Activated CD4-positive, CD25-positive, alpha-beta regulatory T cell treated with anti-CD3 and anti-CD28 coated beads, Interleukin-2, amount 50 U/mL, for 24 hours (primary cell): ENCODE measurements at regions not wholly inside any gene's neighbourhood (a gene's known extent, or its start where the extent isn't known, plus 50 kb on each side); places are given as distances from the start of the nearest gene placed in this dataset.

Experiments
- ATAC-seq, 2 donors: fragments of 150-1000 bp; cut with Tn5 transposase; one replicate each; pipeline ENCODE4 v1.10.0; 2021; ENCODE audit warnings: mild to moderate bottlenecking in 1 of 2, moderate library complexity in 1 of 2

DNA sequence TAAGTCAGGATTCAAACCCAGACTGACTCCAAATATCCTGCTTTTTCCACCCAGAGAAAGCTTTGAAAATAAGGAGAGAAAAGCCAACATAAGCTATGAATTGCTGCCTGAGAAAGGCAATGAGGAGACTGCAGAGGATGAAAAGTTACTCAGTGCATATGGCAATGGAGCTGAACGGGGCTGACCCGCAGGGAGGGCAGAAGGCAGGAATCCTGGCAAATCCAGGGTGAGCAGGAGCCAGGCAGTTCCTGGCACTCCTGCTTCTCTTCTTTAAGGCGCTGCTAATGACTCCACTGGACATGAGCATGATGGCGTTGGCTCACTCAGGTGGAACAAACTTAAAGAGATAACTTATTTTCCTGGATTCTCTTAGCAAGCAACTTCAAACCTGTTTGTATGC is 95.2 kb upstream of the TMCC3 start:
- no peak for ATAC-seq

DNA sequence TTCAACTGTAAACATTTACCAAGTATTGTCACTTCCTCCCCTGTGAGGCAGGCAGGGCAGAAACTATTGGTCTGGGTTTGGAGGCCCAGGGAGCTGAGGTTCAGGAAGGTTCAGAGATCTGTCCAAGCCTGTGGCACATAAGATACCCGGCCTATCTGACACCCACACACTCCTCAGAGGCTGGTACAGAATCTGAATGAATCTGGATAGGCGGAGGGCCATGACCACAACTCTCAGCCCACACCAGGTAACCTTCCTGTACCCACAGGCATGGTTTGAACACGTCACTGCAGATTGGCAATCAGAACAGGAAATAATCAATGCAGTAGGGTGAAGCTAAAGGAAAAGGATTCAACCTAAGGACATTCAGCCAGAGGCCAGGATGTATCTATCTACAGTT is 92.8 kb upstream of the TMCC3 start:
- ATAC-seq: peak in 1 of 2 donors; percentile 17

DNA sequence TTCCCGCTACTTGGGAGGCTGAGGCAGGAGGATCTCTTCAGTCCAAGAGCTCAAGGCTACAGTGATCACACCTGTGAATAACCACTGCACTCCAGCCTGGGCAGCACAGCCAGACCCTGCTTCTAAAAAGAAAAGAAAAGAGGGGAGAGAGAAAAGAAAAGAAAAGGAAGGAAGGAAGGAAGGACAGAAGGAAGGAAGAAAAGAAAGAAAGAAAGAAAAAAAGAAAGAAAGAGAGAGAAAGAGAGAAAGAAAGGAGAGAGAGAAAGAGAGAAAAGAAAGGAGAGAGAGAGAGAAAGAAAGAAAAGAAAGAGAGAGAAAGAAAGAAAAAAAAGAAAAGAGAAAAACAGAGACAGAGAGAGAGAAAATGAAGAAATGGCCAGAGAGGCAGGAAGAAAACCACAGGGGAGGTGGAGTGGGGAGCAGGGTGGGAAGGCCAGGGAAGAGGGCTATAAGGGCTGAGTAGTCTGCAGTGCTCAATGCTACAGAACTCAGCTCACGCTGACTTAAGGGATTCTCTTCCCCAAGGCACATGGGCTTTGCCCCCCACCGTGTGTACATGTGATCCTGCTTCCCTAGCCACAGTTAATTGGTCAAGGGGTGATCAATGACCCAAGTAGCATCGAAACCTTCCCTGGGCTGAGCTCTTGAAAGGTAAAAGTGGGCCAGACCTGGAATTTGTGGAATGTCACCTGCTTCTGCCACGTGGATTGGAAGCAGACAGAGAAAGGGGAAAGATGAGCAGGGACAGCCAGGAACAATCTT is 90.4 kb upstream of the TMCC3 start:
- no peak for ATAC-seq

DNA sequence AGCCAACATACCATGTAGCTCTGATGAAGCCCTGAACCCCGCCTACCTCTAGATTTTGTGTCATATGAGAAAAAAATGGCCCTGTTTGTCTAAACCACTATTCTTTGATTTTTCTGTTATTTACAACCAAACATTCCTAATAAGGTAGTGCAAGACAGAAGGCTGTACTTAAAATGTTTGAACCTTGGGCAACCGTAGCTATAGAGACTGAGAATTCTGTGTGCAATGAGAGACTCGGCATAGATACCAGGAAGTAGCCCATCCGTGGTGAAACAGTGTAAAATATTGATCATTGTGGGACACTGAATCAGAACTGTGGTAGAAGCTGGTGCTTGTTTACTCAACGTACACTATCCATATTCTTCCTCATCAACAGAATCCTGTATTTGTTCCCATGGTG is 86.5 kb upstream of the TMCC3 start:
- no peak for ATAC-seq

DNA sequence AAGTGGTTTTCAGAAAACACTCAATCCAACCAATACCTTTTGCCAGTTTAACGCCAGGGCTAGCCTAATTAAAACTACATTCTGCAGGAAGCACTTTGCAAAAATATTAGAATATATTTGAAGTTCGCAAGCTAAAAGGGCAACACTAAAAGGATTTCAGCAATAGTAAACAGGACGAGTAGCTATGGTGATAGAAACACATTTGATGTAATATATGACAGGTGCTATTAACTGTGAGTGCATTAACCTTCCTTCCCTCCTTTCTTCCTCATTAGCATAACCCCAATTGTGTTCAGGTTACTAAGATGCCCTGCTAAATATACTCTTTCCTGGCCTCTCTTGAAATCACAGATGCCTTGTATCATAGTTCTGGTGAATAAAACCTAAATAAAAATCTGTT is 85.6 kb upstream of the TMCC3 start:
- no peak for ATAC-seq

DNA sequence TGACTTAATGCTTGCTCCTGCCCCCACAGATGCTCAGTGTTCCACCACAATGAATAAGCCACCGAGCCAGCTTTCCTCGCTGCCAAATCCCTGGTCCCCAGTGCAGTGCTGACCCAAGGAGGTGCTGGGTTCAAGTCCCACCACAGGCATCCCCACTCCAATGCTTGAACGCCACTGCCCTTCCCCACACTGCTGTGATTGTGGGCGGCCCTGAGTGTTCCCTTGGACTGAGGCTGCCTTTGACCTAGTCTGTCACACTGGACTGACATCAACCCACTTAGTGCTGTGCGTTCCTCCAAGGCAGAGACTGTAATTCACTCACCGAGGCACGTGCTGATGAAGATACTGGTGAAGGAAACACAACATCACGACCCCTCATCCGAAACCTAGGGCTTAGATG is 83.4 kb upstream of the TMCC3 start:
- no peak for ATAC-seq

DNA sequence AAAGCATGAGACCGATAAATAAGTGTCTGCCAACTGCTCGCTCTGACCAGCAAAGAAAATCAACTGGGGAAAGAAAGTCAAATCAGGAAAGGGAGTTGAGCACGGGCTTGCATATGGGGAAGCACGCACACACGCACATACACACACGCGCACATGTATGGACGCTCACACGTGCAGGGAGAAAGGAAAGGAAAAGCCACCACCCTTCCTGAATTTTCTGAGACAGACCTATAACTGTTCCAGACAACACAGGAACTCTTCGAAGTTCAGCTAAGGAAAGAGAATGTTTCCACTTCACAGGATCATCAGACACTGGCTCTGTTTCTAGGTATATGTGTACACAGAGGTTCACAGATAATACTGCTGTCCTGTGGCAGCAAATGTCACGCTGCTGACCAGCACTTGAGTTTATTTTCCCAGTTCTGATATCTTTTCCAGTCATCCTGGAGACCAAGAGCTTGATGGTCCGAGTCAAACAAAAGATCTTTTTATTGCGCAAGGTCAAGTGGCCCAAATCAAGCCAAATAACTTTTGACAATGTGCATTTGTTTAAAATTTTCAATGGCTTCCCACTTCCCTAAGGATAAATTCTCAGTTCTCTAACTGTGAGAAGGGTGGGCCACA is 82.1 kb upstream of the TMCC3 start:
- ATAC-seq: no peak

DNA sequence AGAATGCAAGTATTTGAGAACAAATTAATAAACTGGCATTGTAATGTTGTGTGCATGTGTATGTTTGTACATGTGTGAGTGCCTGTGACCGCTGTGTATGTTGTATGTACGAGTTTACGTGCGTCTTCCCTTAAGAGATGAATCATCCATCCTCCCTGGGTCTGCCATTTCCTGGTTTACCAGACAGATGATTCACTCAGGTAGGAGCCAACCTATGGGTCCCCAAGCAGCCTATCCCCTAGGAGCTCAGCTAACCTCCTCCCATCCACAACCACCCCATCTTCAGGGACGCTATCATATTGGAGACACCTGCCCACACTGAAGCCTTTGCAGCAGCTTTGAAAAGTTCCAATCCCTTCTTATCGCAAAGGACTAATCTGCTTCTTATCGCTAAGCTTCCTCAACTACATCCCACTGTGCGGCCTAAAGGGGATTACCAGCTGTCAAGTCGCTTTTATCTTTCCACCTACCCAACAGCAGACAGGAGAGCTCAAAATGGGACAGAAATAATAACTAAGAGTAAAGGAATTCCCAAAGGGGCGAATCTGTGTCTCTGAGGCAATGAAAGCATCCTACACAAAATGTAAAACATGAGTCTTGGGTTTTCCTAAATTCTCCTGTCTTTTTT is 81.5 kb upstream of the TMCC3 start:
- ATAC-seq: no peak

DNA sequence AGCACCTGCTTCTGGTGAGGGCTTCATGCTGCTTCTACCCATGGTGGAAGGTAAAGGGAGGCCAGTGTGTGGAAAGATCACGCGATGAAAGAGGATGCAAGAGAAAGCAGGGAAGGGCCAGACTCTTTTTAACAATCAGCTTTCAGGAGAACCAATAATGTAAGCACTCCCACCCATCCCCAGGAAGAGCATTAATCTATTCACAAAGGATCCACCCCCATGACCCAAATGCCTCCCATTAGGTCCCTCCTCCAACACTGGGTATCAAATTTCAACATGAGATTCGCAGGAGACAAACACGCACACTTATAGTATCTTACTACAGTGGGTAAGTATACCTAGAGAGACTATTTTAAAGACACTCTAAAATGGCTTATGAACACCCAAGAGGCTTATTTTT is 80.5 kb upstream of the TMCC3 start:
- ATAC-seq: no peak

DNA sequence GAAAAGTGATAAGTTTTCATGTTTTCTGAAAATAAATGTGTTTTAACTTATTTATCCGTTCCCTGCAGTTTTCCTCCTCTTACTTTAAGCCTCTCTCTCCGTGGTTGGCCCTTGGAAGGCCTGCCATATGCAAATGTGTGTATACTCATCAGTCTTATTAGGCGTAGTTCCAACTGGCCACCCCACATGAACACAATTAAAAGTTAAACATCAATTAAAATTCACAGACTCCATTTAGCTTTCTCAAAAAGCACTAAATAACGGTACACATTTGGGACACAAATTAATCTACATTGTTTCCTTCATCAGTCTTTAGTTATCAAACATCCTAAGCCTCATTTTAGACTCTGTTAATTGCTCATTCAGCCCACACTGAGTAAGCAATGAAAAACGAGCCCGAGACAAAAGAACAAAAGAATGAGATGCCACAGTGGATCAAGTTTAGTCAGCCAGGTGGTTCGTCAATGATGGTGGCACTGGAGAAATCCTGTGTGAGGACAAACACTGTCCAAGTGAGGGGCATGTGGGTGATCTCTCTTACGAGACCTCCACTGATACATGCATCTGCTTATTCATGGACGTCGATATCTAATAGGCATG is 76.0 kb upstream of the TMCC3 start:
- ATAC-seq: no peak

DNA sequence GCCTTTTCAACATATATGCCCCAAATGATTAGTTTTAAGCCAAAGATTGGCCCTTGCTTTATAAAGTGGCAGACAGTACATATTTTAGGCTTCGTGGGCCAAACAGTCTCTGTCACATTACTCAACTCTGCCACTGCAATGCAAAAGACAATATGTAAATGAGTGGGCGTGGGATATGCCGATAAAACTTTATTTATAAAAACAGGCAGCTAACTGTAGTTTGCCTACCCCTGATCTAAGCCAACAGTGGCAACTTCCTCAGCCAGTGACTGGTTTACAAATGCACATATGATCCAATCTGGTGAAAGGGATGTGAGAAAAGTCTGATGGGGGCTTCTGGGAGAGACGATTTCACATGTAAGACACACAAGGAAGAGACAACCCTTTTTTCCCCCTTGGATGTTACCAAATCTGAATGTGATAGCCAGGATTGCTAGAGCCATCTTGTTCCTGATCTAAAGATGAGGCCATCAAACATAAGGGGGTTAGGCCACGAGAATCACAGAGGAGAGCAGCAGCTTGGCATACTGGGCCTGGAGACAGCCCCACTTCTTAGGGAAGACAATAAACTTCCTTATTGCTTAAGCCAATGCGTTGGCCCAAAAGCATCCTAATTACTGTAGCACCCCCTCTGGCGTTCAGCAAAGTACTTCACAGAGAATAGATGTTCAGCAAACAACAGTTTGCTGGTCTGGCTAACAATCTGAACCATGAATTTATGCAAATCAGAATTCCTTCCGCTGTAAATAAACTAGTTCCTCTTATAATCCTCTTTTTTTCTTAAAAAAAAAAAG is 75.2 kb upstream of the TMCC3 start:
- ATAC-seq: no peak

DNA sequence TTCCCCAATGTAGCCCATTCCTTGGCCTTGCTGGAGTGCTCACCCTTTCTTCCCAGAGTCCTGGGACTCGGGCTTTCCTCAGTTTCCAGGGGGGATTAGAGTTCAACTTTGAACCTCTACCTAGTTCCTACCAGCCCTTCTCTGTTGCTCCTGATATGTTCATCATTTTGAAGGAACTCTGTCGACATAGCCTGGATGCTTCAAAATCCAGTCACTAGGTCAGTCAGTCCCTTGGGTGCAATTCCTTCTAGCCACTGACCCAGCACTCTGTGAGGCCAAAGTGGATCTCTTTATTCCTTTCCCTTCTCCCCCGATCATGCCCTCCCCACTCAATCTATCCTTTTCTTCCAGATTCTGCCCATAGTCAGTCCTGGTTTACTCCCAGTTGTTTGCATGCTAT is 72.3 kb upstream of the TMCC3 start:
- ATAC-seq: no peak

DNA sequence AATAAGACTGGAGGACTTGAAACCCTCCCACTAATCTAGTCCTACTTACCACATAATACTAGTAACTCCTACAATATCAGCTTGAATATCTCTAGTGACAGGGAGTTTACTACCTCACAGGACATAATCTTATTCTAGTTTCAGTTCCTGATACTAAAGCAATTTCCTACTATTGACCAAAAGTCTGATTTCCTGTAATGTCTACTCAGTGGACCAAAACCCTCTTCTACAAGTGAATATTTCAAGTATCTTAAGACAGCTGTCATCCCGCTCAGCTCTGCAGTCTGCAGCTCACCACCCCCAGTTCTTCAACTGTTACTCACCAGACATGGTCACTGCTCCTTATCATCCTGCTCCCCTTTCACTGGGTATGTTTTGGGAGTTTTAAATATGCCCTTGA is 70.8 kb upstream of the TMCC3 start:
- peak in 1 of 2 donors; percentile 7 for ATAC-seq

DNA sequence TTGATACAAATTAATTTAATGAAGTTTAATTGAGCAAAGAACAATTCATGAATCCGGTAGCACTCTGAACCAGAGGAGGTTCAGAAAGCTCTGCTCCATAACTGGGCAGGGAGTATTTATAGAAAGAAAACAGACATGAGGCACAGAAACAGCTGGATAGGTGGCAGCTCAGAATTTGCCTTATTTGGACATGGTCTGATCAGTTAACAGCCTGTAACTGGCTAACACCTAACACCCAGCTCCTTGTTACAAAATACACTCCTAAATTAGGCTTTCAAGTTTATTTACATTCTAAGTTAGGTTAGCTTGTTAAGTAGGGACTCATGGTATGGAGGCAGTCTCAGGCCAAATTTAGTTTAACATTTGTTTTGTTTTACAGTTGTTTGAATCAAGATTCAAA is 67.8 kb upstream of the TMCC3 start:
- ATAC-seq: no peak

DNA sequence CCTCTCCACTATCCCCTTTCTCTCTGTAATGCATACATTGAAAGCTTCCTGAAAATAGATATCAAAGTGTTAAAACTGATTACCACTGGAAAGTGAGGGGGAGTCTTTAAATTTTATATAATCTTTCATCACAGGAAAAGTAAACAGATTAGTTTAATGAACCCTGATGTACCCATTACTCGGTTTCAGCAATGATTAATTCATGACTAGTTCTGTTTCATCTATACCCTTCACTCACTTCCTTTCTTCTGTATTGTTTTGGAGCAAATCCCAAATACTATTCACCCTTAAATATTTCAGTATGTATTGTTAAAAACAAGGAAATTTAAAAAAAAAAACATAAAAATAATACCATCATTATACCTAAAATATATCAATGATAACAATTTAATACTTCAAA is 67.3 kb upstream of the TMCC3 start:
- no peak for ATAC-seq

DNA sequence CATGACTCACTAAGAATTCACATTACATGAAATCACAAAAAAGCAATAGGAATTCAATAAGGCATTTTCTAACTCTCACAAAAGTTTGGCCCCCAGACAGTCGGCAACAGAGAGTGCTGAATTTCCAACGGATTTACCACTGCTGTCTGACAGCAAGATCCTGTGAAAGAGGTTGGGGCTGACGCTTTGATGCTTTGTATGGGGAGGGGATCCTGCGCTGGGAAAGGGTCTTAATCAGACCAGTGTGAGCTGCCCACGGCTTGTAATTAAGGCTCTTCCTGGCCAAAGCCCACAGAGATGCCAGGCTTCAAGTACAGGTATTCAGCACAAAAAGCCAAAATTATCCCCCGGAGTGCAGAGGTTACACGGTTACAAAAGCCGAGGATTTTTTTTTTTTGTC is 66.8 kb upstream of the TMCC3 start:
- no peak for ATAC-seq

DNA sequence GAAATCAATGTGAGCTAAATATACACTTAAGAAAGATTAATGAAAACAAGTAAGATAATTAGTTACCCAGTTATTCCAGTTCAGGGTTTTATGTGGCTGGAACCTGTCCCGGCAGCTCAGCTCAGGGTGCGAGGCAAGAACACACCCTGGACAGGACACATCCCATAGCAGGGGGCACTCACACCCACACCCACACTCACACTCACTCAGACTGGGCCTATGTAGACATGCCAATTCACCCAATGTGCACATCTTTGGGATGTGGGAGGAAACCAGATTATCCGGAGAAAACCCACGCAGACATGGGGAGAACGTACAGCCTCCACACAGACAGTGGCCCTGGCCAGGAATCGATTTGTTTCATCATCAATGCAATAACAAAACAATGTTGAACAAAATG is 66.0 kb upstream of the TMCC3 start:
- ATAC-seq: no peak

DNA sequence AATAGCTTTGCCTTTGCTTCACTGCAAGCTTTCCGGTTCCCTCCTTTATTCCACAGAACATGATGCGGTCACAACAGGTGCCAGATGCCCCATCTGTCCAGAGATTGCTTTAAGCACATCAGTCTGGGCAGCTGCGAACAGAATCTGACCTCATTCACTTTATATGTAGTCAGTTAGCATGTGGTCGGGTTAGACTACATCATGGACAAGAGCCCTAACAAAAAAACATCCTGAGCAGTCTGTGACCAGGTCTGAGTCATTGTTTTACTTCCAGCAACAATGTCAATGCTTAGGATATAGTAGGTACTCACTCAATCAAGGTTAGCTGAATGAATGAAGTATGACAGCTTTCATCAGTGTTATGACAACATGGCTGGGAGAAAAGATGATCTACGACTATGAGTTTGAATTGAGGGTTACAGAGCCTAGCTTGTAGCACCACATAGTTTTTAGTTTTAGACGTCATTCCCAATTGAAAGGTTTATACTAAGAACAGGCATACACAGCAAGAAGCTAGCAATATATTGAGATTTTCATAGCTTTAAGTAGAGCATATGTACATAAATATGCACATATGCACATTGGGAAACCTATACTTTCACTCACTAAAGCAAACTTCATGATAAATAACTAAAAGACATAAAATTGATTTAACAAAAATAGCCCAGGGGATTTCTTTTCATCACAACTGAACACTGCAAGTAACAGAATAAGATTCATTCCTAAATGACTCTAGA is 64.2 kb upstream of the TMCC3 start:
- ATAC-seq: no peak

DNA sequence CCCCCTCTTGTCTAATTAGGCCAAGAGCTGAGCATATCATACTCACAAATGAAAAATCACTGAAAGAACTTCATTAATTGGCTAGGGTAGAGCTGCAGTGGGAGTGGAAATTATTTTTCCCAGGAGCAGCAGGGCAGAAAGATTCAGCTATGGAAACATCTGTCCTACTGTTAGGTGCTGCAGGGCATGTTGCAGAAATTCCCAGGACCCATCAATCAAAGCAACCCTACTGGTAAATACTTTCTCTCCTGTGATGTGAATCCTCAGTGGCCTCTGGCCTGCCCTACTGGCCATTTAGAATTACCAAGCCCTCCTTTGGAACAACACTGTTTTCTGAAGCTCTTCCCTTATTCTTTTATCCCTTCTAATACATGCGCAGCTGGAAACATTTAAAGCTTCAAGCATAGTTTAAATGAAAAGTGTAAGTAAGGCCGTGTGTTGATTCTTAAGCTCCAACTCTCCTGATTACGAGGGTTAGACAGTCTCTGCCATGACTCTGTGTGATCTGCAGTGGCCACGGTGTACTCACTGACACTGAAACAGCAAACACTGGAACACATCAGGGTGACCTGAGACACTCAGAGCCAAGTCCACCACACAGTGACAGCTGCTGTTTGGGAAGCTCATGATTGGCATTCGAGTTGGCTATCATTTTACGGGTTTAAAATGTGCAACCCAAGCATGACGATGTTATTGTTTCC is 62.6 kb upstream of the TMCC3 start:
- no peak for ATAC-seq

DNA sequence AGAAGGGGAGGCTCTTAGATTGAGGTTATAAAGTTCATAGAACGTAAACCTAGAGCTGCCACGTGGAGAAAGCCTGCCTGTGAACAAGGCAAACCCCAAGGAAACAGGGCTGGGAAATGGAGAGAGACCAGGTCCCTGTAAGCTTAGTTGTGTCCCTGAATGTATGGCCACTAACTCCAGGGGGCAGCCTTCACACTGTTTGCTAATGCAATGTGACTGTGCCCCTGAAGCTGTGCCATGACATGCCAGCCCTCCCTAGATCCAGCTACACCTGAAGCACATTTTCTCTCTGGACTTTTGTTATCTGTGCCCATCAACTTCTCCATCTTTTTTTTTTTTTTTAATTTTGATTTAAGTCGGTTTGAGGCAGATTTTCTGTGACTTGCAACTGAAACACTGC is 60.6 kb upstream of the TMCC3 start:
- ATAC-seq: no peak

DNA sequence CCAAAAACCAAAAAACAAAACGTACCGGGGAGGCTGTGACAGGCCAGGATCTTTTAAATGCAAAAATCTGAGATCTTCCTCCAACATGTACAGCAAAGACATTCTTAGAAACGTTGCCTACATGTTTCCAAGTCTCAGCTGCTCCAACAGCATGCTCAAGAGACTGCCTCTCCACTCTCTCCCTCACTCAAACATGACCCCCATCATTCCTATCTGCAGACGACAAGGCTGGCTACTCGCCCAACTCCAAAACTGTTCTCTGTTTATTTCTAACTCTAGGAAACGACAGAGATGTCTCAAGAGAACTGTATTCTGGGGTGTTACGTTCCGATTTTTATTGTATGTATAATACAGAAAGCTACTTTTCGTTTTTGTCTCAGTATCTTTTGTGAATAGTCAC is 57.5 kb upstream of the TMCC3 start:
- no peak for ATAC-seq

DNA sequence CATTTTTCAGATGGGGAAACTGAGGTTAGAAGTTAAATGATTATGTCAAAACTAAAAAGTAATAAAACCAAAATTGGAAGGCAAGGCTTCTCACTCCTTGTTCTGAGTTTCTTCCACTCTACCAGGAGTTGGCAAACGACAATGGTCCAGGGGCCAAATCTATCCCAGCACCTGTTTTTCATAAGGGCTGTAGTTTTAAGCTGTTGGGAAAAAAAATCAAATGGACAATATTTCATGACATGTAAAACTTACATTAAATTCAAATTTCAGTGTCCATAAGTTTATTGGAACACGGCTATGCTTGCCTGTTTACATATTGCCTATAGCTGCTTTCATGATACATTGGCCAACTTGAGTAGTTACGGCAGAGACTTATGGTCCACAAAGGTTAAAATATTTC is 56.7 kb upstream of the TMCC3 start:
- no peak for ATAC-seq
